PFSK-1 (cell line): ENCODE measurements at regions not wholly inside any gene's neighbourhood (a gene's known extent, or its start where the extent isn't known, plus 50 kb on each side); places are given as distances from the start of the nearest gene placed in this dataset.

Source experiments
- FOXP2 ChIP-seq: optimal IDR thresholded peaks from 2 replicates; pipeline ENCODE3; 2011; ENCODE audit warnings: borderline replicate concordance, control low read depth, inconsistent platforms; ENCODE audit not compliant: insufficient read depth; ENCODE audit errors: extremely low read length, extremely low read depth
- POLR2AphosphoS5 ChIP-seq: IDR thresholded peaks from 2 replicates; pipeline ENCODE4 v1.6.1; 2012; ENCODE audit warnings: low read depth, mild to moderate bottlenecking, control low read depth, low read length, moderate library complexity
- REST ChIP-seq, 2 experiments: IDR thresholded peaks; 2 replicates each; pipeline versions ENCODE4 v1.6.1 to v1.8.0; 2011 to 2012; ENCODE audit warnings: low read depth in 2 of 2, low read length in 2 of 2, control low read depth in 1 of 2, inconsistent platforms in 1 of 2, mild to moderate bottlenecking in 1 of 2, moderate library complexity in 1 of 2; ENCODE audit not compliant: insufficient read depth in 1 of 2
- SIN3A ChIP-seq: IDR thresholded peaks from 2 replicates; pipeline ENCODE4 v1.6.1; 2012; ENCODE audit warnings: mild to moderate bottlenecking, low read length, moderate library complexity, borderline replicate concordance; ENCODE audit not compliant: insufficient read depth
- TAF1 ChIP-seq: IDR thresholded peaks from 2 replicates; pipeline ENCODE4 v1.6.1; 2012; ENCODE audit warnings: low read length, control low read depth, borderline replicate concordance; ENCODE audit not compliant: insufficient read depth

GRCh38 chr22:25390297-25391240 is 171.1 kb downstream of the CRYBB2 start:
- TF ChIP-seq POLR2AphosphoS5 (no peak), REST (IDR thresholded peaks at IDR 0.05; ENCODE audit: insufficient read depth in 1 of 2, low read depth in 2 of 2, low read length in 2 of 2) (no peak), TAF1 (no peak), FOXP2 (no peak), SIN3A (no peak)
